Urinary bladder (tissue), 3 donors: ENCODE measurements at regions not wholly inside any gene's neighbourhood (a gene's known extent, or its start where the extent isn't known, plus 50 kb on each side); places are given as distances from the start of the nearest gene placed in this dataset.

ENCODE experiments used
- DNase-seq: peaks from one replicate; pipeline ENCODE4 v3.0.0-alpha.2; 2015; ENCODE audit errors: extremely low spot score
- H3K27ac ChIP-seq: one replicate; pipeline ENCODE4 v1.5.1; 2013; ENCODE audit warnings: low read depth, mild to moderate bottlenecking, moderate library complexity
- H3K36me3 ChIP-seq: one replicate; pipeline ENCODE4 v1.6.1; 2013; ENCODE audit warnings: mild to moderate bottlenecking, moderate library complexity; ENCODE audit not compliant: insufficient read depth
- H3K4me1 ChIP-seq: one replicate; pipeline ENCODE4 v1.6.1; 2013; ENCODE audit warnings: mild to moderate bottlenecking, moderate library complexity; ENCODE audit not compliant: insufficient read depth
- H3K4me3 ChIP-seq: one replicate; pipeline ENCODE4 v1.5.1; 2013; ENCODE audit warnings: low read depth, low read length
- whole genome bisulfite sequencing: extraction: QIAGEN DNeasy Blood & Tissue Kit; methylation state at CpG from one replicate; pipeline ENCODE4 v1.1.7; 2013; 5-methylcytosine and 5-hydroxymethylcytosine counted together
- donor health status: healthy with polysubstance abuse.
- donor health status: healthy.

DNA sequence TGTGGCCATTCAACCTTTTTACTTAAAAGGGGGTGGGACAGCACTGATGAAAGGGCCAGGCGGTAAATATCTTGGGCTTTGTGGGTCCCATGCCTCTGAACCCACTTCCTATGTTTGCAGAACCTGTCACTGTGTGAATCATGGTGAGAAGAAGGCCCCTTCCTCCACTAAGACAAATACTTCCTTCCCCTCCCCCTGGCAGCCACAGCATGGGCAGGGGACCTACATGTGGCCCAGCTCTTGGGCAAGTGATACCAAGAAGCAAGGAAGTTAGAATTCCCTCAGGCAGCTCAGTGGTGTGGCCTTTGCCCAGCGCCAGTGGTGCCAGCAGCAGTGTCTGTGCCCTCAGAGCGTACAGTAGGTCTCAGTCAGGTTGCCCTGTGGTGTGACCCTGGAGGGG lies 168.6 kb downstream of the TRIM33 start:
- H3K27ac ChIP-seq = no peak overlapping the region
- no peak for DNase-seq
- no peaks in the 10 kb centered on the region for H3K36me3 ChIP-seq
- no peaks in the 10 kb centered on the region for H3K4me1 ChIP-seq
- H3K4me3 ChIP-seq = no peak overlapping the region
- WGBS = 86% methylated on average over 3 of the region's 3 CpGs

- DNase-seq = no peak
- 28% methylated on average over 6 of the region's 6 CpGs for WGBS
- H3K27ac ChIP-seq = no peak overlapping the region
- no peaks in the 10 kb centered on the region for H3K4me1 ChIP-seq
- no peak overlapping the region for H3K4me3 ChIP-seq
- no peaks in the 10 kb centered on the region for H3K36me3 ChIP-seq
These were observed 169.1 kb downstream of the TRIM33 start for GRCh38 chr1:114341856-114342255.

DNA sequence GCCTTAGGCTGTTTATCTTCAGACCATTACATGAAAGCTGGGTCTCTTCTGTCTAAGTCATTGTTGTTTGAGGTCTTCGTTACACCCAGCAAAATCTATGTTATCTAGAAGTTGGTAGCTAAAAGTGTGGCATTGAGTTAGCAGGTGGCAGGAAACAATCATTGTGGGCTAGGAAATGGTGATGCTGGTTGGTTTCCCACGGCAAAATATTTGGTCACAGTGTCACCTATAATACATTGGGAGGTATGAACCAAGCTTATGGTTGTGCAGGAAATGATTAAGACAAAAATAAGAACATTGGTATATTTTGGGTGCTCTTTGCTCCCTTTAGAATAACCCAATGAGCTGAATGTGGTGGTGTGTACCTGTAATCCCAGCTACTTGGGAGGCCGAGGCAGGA lies 169.7 kb downstream of the TRIM33 start:
- WGBS = 84% methylated on average over 3 of the region's 3 CpGs

GRCh38 chr1:114340892-114341291 lies 170.1 kb downstream of the TRIM33 start:
- DNase-seq = no peak
- Histone ChIP-seq H3K4me3 (no peak overlapping the region), H3K27ac (no peak overlapping the region), H3K36me3 (no peaks in the 10 kb centered on the region), H3K4me1 (no peaks in the 10 kb centered on the region)
- 94% methylated on average over 1 of the region's 1 CpG for WGBS

More for the DNA sequence above, 169.7 kb downstream of the TRIM33 start:
- no peaks in the 10 kb centered on the region for H3K36me3 ChIP-seq
- no peak overlapping the region for H3K4me3 ChIP-seq
- no peaks in the 10 kb centered on the region for H3K4me1 ChIP-seq
- DNase-seq = no peak
- no peak overlapping the region for H3K27ac ChIP-seq

- Histone ChIP-seq H3K4me3 (no peak overlapping the region), H3K4me1 (no peaks in the 10 kb centered on the region), H3K27ac (no peak overlapping the region), H3K36me3 (no peaks in the 10 kb centered on the region)
- 71% methylated on average over 6 of the region's 6 CpGs for WGBS
- DNase-seq = no peak
These were observed 171.6 kb downstream of the TRIM33 start for GRCh38 chr1:114339379-114339778.

- no peak for DNase-seq
- 39% methylated on average over 11 of the region's 11 CpGs for WGBS
- Histone ChIP-seq H3K4me3 (no peak overlapping the region), H3K4me1 (no peaks in the 10 kb centered on the region), H3K36me3 (no peaks in the 10 kb centered on the region), H3K27ac (no peak overlapping the region)
These were observed 172.7 kb downstream of the TRIM33 start for GRCh38 chr1:114338191-114338890.

DNA sequence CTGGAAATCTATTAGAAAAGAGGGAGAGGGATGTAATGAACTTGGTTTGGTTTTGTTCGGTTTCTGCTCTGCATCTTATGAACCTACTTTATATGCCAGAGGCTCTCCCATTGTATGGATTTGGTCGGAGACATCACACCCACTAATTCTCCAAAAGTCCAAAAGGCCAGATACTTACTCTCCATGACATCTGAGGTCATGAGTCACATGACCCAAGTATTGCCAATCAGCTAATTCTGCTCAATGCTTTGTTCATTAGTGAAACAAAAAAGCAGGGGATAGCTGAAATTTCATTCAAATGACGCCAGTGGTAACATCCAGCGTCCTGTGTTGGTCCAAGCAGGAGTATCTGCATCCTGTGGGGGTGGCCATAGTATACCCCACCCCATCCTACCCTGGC lies 173.6 kb downstream of the TRIM33 start:
- Histone ChIP-seq H3K4me1 (no peaks in the 10 kb centered on the region), H3K36me3 (no peaks in the 10 kb centered on the region), H3K4me3 (no peak overlapping the region), H3K27ac (no peak overlapping the region)
- 86% methylated on average over 4 of the region's 4 CpGs for WGBS
- DNase-seq = no peak

DNA sequence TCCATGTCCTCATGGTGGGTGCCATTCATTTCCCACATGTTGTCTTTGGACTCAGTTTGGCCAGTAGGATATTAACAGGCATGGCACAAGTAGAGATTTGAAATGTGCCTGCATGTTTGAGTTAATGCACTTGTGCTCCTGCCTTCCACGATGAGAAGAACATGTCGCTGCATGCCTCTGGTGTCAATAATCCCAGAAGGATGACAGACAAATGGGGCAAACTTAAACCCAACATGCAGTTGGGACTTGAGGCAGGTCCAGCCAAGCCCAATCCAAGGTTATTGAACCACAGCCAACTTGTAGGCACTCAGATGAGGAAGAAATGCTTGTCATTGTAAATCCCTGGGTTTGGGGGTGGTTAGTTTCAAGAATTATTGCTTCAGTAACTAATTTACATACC lies 174.6 kb downstream of the TRIM33 start:
- no peak overlapping the region for H3K4me3 ChIP-seq
- no peak for DNase-seq
- H3K36me3 ChIP-seq = no peaks in the 10 kb centered on the region
- H3K27ac ChIP-seq = no peak overlapping the region
- 91% methylated on average over 2 of the region's 2 CpGs for whole genome bisulfite sequencing
- no peaks in the 10 kb centered on the region for H3K4me1 ChIP-seq

- DNase-seq = no peak
- no peak overlapping the region for H3K4me3 ChIP-seq
- no peaks in the 10 kb centered on the region for H3K4me1 ChIP-seq
- no peaks in the 10 kb centered on the region for H3K36me3 ChIP-seq
- no peak overlapping the region for H3K27ac ChIP-seq
These were observed 175.7 kb downstream of the TRIM33 start for GRCh38 chr1:114335273-114335672.

GRCh38 chr1:114334297-114334696 lies 176.7 kb downstream of the TRIM33 start:
- Histone ChIP-seq H3K36me3 (no peaks in the 10 kb centered on the region), H3K27ac (no peak overlapping the region), H3K4me1 (no peaks in the 10 kb centered on the region), H3K4me3 (no peak overlapping the region)
- no peak for DNase-seq

DNA sequence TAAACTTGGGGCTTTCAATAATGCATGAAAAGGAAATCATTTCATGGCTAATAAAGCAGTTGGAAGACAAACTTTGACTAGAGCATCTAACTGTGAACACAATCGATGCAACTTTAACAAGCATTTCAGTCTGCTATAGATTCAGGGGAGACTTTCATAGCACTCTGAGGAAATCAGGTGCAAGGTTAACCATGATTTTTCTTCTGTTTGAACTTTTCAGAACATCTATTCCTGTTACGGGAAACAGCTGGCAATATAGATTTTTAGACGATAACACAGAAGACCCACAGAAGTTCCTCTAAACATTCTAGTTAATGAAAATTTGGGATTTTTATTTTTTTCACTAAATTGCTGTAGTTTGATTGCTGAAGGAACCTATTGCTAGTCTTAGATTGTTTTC lies 177.3 kb downstream of the TRIM33 start:
- 57% methylated on average over 3 of the region's 3 CpGs for WGBS
- H3K36me3 ChIP-seq = no peaks in the 10 kb centered on the region
- no peaks in the 10 kb centered on the region for H3K4me1 ChIP-seq
- H3K4me3 ChIP-seq = no peak overlapping the region
- DNase-seq = no peak
- H3K27ac ChIP-seq = no peak overlapping the region

- H3K36me3 ChIP-seq = no peaks in the 10 kb centered on the region
- H3K27ac ChIP-seq = no peak overlapping the region
- DNase-seq = no peak
- no peaks in the 10 kb centered on the region for H3K4me1 ChIP-seq
- H3K4me3 ChIP-seq = no peak overlapping the region
These were observed 178.3 kb upstream of the SYT6 start for GRCh38 chr1:114331936-114332335.

DNA sequence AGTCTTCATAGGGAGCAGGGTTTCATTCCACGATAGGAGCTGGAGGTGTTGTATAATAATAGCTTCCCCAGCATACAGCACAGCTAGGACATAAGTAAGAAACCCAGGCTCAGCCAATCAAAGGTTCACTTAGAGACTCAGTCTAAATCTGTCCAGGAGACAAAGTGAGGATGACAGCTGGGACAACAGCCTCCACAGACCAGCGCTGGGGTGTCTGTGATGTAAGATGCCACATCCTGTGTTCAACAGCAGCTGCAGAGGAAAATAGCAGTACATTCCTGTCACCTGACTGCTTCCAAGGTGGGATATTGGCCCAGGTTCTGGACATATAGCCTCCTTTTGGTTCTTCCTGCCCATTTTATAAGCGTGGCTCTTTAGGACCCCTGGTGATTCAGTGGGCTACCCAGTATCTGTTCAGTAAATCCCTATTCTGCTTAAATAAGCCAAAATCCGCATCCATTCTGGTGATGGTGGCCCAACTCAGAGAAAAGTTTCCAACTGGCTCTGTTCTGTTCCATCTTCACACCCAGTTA lies 176.8 kb upstream of the SYT6 start:
- Histone ChIP-seq H3K27ac (no peak overlapping the region), H3K36me3 (no peaks in the 10 kb centered on the region), H3K4me3 (no peak overlapping the region), H3K4me1 (no peaks in the 10 kb centered on the region)
- 71% methylated on average over 4 of the region's 4 CpGs for WGBS
- DNase-seq = no peak

GRCh38 chr1:114328361-114328904 lies 174.8 kb upstream of the SYT6 start:
- H3K36me3 ChIP-seq = no peaks in the 10 kb centered on the region
- H3K27ac ChIP-seq = no peak overlapping the region
- 74% methylated on average over 7 of the region's 7 CpGs for whole genome bisulfite sequencing
- no peak overlapping the region for H3K4me3 ChIP-seq
- DNase-seq = no peak
- no peaks in the 10 kb centered on the region for H3K4me1 ChIP-seq

- Histone ChIP-seq H3K36me3 (no peaks in the 10 kb centered on the region), H3K27ac (no peak overlapping the region), H3K4me3 (no peak overlapping the region), H3K4me1 (no peaks in the 10 kb centered on the region)
- WGBS = 57% methylated on average over 5 of the region's 5 CpGs
- no peak for DNase-seq
These were observed 170.9 kb upstream of the SYT6 start for GRCh38 chr1:114324662-114324965.
